WERI-Rb-1 (cell line): ENCODE measurements at regions not wholly inside any gene's neighbourhood (a gene's known extent, or its start where the extent isn't known, plus 50 kb on each side); places are given as distances from the start of the nearest gene placed in this dataset.

Experiments
- DNase-seq: peaks from one replicate; pipeline ENCODE4 v3.0.0-alpha.2; 2020
- H3K27ac ChIP-seq: fragments of 250-450 bp; sonication (Bioruptor Pico); 2 replicates; pipeline ENCODE4 v1.5.1; 2020; ENCODE audit warnings: mild to moderate bottlenecking, moderate library complexity
- H3K27me3 ChIP-seq: fragments of 250-450 bp; sonication (Bioruptor Pico); 2 replicates; pipeline ENCODE4 v1.5.1; 2021; ENCODE audit warnings: mild to moderate bottlenecking, low read depth, moderate library complexity; ENCODE audit not compliant: insufficient read depth, severe bottlenecking
- H3K36me3 ChIP-seq: fragments of 250-450 bp; sonication (Bioruptor Pico); 2 replicates; pipeline ENCODE4 v1.5.1; 2020; ENCODE audit warnings: mild to moderate bottlenecking, moderate library complexity
- H3K4me3 ChIP-seq: 2 replicates; pipeline ENCODE4 v1.5.1; 2011; ENCODE audit warnings: low read depth, mild to moderate bottlenecking, control low read depth, low read length
- H3K9me3 ChIP-seq: fragments of 250-450 bp; sonication (Bioruptor Pico); 2 replicates; pipeline ENCODE4 v1.5.1; 2021; ENCODE audit warnings: mild to moderate bottlenecking, moderate library complexity; ENCODE audit not compliant: severe bottlenecking
- TF ChIP-seq, protein P1 (sequence below): IDR thresholded peaks from 2 replicates; pipeline ENCODE4 v1.5.1; 2011; ENCODE audit warnings: low read depth, mild to moderate bottlenecking, control low read depth, inconsistent platforms, low read length

DNA sequence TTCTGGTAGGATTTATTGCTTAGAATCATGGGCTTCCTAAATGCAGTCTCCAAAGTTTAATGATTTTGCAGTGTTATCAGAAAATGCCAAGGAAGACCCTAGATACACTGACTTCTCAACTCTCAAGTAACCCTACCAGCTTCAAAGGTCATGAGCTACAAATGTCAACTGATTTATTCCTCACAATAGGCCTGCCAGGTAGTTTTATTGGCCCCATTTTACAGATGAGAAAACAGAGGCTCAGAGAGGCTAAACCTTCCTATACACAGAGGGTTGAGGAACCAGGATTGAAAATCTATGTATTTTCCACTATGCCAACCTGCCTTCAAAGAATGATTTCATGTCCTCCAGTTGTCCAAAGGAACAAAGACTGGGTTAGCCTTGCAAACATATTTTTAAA, 384.4 kb upstream of the POU3F1 start:
- Histone ChIP-seq H3K36me3 (no peaks in the 10 kb centered on the region), H3K27me3 (no peaks in the 10 kb centered on the region), H3K9me3 (no peaks in the 10 kb centered on the region), H3K27ac (no peak overlapping the region), H3K4me3 (no peak overlapping the region)
- no peak for DNase-seq
- TF ChIP-seq, protein P1, sequence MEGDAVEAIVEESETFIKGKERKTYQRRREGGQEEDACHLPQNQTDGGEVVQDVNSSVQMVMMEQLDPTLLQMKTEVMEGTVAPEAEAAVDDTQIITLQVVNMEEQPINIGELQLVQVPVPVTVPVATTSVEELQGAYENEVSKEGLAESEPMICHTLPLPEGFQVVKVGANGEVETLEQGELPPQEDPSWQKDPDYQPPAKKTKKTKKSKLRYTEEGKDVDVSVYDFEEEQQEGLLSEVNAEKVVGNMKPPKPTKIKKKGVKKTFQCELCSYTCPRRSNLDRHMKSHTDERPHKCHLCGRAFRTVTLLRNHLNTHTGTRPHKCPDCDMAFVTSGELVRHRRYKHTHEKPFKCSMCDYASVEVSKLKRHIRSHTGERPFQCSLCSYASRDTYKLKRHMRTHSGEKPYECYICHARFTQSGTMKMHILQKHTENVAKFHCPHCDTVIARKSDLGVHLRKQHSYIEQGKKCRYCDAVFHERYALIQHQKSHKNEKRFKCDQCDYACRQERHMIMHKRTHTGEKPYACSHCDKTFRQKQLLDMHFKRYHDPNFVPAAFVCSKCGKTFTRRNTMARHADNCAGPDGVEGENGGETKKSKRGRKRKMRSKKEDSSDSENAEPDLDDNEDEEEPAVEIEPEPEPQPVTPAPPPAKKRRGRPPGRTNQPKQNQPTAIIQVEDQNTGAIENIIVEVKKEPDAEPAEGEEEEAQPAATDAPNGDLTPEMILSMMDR: no peak

DNA sequence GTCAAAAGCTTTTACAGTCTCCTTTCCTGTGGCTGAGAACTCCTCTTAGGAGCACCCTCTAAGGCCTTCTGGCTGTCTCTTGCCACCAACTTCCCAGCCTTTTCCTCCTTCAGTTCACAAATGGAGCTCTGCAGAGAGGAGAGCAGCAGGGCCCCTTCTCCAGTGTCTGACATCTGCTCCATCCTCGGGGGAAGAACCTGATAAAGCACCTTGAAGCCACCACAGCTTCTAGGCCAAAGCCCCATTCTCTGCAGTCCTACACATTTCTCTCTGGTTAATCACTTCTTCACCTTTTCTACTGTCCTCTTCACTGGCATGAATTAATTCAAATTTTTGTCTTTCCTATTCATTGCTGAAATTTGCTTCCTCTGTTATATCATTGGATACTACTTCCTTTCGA, 378.1 kb upstream of the POU3F1 start:
- TF ChIP-seq, protein P1: no peak
- DNase-seq: no peak
- H3K9me3 ChIP-seq: peaks cover 3% of the 10 kb centered on the region
- no peaks in the 10 kb centered on the region for H3K27me3 ChIP-seq
- H3K27ac ChIP-seq: no peak overlapping the region
- no peaks in the 10 kb centered on the region for H3K36me3 ChIP-seq
- H3K4me3 ChIP-seq: no peak overlapping the region

DNA sequence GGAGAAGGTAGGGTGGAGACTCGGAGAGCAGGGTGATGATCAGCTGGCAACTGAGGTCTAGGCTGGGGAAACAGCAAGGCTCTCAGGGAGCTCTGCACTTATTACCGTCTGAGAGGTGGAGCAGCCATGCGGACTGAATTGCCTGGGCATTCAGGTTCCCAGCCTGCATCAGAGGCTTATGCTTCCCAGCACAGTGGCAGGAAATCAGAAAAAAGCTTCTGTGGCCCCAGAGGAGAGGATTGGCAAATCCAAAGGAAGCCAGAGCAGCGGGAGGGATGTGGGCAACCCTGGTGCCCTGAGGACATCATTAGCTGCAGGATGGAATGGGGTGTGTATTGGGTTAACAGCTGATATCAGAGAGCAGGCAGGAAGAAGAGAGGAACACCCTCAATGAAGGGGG, 374.1 kb upstream of the POU3F1 start:
- Histone ChIP-seq H3K9me3 (peaks cover 3% of the 10 kb centered on the region), H3K27me3 (no peaks in the 10 kb centered on the region), H3K27ac (no peak overlapping the region), H3K36me3 (no peaks in the 10 kb centered on the region), H3K4me3 (no peak overlapping the region)
- TF ChIP-seq, protein P1: no peak
- DNase-seq: no peak

DNA sequence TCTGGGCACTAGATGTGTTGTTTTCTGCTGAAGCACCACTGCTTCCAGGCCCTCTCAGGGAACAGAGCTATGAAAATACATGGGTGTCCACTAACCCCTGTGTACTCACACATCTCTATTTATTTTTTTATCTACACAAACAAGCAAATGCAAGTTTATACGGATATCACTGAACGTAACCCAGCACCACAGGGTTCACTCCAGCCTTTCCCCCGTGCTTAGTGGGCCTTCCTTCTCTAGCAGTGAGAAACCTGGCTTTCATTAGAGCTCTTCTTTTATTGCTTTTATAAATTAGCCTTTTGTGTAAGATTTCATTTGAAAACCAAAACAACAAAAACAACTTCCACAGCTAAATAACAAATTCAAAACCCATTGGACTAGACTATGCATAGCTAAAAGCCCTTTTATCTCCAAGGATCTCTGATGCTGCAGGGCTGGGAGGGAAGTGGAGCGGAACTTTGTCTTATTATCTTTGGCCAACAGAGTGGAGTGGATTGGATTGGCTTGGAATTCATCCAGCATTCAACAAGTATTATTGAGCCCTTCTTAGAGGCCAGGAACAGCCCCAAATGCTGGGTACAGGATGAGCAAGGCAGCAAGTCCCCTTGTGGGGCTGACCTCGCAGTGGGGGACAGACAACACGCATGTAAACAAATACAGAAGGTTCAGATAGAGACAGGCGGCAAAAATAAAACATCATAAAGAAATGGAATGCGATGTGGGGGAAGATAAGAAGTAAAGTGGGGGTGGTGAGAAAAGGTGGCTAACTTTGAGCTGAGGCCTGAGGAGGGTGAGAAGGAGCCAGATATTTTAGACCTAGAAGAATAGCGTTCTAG, 371.8 kb upstream of the POU3F1 start:
- no peaks in the 10 kb centered on the region for H3K27me3 ChIP-seq
- H3K4me3 ChIP-seq: no peak overlapping the region
- H3K9me3 ChIP-seq: no peaks in the 10 kb centered on the region
- TF ChIP-seq, protein P1: no peak
- H3K27ac ChIP-seq: no peak overlapping the region
- no peak for DNase-seq
- H3K36me3 ChIP-seq: no peaks in the 10 kb centered on the region

DNA sequence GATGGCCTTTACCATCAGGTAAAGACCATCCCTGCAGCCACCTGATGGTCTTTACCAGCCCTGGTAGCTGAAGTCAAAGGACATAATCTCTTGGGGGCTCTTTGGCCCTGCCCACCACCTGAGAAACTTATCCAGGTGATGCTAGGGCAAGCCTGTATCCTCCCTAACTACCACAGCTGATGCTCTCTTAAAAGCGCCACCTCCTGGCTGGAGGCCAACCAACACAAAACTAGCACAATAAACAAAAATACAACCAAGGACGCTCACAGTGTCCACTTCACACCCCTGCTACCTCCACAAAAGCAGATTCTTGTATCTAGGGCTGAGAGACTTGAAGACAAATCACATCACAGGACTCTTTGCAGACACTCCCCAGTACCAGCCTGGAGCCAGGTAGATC, 357.1 kb upstream of the POU3F1 start:
- Histone ChIP-seq H3K9me3 (peaks cover 2% of the 10 kb centered on the region), H3K4me3 (no peak overlapping the region), H3K27me3 (no peaks in the 10 kb centered on the region), H3K36me3 (no peaks in the 10 kb centered on the region), H3K27ac (no peak overlapping the region)
- TF ChIP-seq, protein P1: peak; percentile 28; the same call in 1 of the 2 replicates
- DNase-seq: peak; percentile 12
